GM13977 (cell line): ENCODE measurements at regions not wholly inside any gene's neighbourhood (a gene's known extent, or its start where the extent isn't known, plus 50 kb on each side); places are given as distances from the start of the nearest gene placed in this dataset.

Source experiments
- DNase-seq: peaks from one replicate; pipeline ENCODE4 v3.0.0; 2012; ENCODE audit warnings: low spot score
- in situ Hi-C: fragments of 300-500 bp; cut with MboI; formaldehyde crosslinking; loops from one replicate; pipeline ENCODE4 v1.12.0; 2022; ENCODE audit warnings: low sequenced_read_pairs, low pct_unique_long_range_greater_than_20kb, mixed read lengths, inconsistent platforms; ENCODE audit not compliant: unreplicated experiment
- TF ChIP-seq, protein P1 (sequence below): IDR thresholded peaks from 2 replicates; pipeline ENCODE4 v1.5.1; 2012; ENCODE audit warnings: mild to moderate bottlenecking, control low read depth; ENCODE audit not compliant: insufficient read depth; ENCODE audit errors: extremely low read depth, missing control alignments

DNA sequence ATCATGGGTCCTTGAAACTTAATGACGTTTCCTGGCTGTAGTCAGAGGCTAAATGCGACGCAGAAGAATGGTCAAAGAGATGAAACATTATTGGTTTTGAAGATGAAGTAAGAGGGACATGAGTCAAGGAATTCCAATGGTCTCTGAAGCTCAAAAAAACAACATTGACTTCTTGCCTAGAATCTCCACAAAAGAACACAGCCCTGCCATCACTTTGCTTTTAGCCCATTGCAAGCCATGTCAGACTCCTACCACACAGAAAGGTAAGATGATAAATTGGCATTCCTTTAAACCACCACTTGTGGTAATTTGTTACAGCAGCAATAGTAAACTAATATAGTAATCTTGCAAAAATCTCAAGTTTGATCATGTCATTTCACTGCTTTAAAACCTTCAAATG, 109.4 kb downstream of the TMEM26 start:
- in situ Hi-C loops = no loop called here
- no peak for DNase-seq
- TF ChIP-seq, protein P1, sequence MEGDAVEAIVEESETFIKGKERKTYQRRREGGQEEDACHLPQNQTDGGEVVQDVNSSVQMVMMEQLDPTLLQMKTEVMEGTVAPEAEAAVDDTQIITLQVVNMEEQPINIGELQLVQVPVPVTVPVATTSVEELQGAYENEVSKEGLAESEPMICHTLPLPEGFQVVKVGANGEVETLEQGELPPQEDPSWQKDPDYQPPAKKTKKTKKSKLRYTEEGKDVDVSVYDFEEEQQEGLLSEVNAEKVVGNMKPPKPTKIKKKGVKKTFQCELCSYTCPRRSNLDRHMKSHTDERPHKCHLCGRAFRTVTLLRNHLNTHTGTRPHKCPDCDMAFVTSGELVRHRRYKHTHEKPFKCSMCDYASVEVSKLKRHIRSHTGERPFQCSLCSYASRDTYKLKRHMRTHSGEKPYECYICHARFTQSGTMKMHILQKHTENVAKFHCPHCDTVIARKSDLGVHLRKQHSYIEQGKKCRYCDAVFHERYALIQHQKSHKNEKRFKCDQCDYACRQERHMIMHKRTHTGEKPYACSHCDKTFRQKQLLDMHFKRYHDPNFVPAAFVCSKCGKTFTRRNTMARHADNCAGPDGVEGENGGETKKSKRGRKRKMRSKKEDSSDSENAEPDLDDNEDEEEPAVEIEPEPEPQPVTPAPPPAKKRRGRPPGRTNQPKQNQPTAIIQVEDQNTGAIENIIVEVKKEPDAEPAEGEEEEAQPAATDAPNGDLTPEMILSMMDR = no peak

DNA sequence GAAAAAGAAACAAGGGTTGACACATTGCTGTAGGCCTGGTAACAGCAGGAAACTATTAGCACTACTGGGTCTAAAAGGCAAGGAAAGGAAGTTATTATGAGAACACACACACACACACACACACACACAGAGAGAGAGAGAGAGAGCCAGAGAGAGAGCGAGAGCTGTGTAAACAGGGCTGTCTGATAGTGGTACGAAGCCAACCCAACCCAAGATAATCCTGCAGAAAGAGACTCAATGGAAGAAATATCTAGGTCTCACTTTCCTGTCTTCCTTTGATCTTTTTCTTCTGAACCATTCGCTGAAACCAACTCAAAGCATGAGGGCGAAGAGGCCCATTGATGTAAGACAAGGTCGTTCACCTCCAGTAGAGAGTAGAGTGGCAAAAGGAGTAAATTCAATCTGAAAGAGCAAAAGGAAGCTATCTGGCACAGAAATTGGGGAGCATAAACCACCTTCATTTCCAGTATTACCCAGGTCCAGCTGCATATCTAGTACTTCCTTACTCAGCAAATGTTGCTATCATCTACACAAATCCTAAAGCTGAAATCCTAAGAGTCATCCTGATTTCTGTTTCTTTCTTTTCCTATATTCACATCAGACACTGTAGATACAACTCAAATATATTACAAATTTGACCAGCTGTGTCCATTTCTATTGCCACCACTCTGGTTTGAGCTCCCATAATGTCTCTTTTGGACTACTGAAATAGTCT, 110.2 kb downstream of the TMEM26 start:
- DNase-seq = no peak
- in situ Hi-C loops = no loop called here
- TF ChIP-seq, protein P1 = no peak

DNA sequence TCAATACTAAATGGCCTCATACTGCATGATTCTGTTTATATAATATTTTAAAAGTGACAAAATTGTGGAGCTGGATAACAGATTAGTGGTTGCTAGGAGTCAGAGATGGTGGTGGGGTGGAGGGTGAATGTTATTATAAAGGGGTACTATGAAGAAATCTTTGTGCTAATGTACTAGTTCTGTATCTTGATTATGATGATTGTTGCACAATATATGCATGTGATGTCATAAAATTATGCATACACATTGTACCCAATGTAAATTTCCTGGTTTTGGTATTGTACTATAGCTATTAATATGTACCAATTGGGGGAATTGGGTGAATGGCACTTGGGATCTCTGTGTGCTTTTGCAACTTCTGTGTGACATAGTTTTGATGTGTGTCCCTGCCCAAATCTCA, 112.2 kb downstream of the TMEM26 start:
- TF ChIP-seq, protein P1 = no peak
- in situ Hi-C loops = no loop called here
- no peak for DNase-seq

DNA sequence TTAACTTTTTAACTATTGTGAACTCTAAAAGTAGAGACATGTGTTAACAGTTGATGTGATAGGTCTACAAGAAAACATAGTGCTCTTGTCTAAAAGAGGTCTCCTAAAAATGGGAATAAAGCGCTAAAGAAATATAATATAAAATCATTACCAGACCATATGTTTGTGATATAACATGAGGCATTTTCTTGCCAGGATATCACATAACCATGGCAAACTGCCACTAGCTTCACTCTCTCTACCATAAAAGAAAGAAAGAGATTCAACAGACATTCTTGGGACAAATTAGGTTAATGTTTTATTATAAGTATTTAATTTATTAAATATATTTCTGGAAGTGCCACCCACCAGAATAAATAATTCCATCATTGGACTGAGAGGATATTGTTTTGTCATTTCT, 115.0 kb downstream of the TMEM26 start:
- in situ Hi-C loops = no loop called here
- TF ChIP-seq, protein P1 = no peak
- DNase-seq = no peak

DNA sequence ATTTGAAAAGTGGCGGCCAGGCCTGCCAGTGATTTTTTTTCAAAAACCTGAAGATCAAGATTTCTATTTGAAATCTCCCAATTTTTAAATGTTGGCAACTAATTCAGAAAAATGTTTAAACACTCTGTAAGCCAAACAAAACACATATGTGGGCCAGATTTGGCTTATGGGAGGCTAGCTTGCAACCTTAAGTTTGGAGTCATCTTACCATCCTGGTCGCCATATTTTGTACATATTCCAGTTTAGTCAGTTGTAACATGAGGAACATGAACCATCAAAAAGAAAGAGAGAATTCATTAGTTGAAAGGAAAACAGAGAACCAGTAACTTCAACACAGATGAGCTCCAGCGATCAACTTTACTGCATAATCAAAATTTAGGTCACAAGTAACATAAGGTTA, 115.4 kb downstream of the TMEM26 start:
- in situ Hi-C loops = no loop called here
- no peak for DNase-seq
- TF ChIP-seq, protein P1 = no peak

DNA sequence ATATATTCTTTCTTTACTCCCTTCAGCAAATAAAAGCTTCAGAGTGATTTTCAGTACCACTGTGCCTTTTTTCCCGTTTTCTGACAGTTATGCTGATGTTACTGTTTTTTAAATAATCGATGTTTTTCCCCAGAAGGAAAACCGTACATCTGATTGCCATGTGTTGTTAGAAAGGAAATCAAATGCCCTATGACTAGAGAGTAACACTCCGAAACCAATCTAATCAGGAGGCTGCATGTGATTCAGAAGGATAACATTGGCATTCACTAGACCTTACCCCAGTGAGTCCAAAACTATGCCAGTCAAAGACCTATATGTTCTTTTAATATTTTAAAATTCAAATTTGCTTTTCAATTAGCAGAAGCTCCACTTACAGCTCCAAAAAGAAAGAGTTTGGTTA, 116.3 kb downstream of the TMEM26 start:
- TF ChIP-seq, protein P1 = no peak

More for the DNA sequence above, 116.3 kb downstream of the TMEM26 start:
- no peak for DNase-seq
- in situ Hi-C loops = no loop called here
